ENCODE measurements at regions not wholly inside any gene's neighbourhood (a gene's known extent, or its start where the extent isn't known, plus 50 kb on each side); places are given as distances from the start of the nearest gene placed in this dataset.

DNA sequence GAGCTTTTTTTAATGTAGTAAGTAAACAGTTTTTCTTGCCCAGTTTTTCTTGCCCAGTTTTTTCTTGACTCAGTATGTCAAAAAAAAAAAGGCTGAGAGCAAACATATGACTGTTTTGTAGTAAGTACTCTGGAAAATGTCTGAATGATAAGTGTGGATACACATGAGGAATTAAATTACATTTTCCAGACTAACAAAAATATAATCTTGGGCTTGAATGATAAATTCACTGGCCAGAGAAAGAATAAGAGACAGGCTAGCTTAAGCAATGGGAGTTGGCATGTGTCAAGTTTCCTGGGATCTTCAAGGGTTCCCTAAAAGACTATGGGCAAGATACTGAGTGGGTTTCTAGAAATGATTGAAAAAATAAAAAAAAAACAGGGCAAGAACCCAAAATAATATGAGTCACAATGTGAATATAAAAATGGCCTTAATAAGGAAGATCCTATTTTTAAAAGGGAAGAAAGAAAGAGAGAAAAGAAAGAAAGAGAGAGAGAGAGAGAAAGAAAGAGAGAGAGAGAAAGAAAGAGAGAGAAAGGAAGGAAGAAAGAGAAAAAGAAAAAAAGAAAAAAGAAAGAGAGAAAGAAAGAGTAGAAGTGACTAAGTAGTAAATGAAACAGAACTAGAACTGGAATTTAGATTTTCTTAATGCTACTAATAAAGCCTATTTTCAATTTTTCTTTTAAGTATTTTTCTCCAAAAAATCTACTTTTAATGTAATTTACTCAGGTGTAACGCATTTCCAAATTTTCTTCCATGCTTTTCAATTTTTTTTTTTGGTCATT lies 60.2 kb downstream of the TFPI2 start:
- Mint-ChIP-seq H3K36me3 (ENCODE audit: low read depth) (no peaks in the 10 kb centered on the region), H3K4me1 (ENCODE audit: low read depth) (no peaks in the 10 kb centered on the region), H3K27ac (no peak overlapping the region), H3K9me3 (no peaks in the 10 kb centered on the region), H3K4me3 (no peak overlapping the region), H3K27me3 (ENCODE audit: insufficient read depth) (no peaks in the 10 kb centered on the region)
- no peak for DNase-seq (ENCODE audit: low spot score)
- intact Hi-C loops (cut with micrococcal nuclease) = no loop called here

DNA sequence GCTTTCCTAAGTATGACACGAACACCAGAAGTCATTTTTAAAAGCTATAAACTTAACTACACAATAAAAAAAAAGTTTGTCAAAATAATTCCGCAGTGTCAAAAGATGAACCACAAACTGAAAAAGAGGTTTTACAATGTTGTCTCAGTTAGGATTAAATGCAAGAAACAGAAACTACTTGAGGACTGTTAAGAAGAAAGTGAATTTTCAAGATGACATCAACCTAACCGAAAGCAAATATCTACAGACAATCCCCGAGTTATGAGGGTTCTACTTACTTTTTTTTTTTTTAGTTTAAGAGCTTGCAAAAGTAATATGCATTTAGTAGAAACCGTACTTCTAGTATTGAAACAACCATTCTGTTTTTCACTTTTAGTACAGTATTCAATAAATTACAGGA lies 62.3 kb downstream of the TFPI2 start:
- Mint-ChIP-seq H3K27ac (no peak overlapping the region), H3K27me3 (ENCODE audit: insufficient read depth) (no peaks in the 10 kb centered on the region), H3K4me3 (no peak overlapping the region), H3K9me3 (no peaks in the 10 kb centered on the region), H3K4me1 (ENCODE audit: low read depth) (no peaks in the 10 kb centered on the region), H3K36me3 (ENCODE audit: low read depth) (no peaks in the 10 kb centered on the region)
- no peak for DNase-seq (ENCODE audit: low spot score)
- intact Hi-C loops (cut with micrococcal nuclease) = no loop called here

DNA sequence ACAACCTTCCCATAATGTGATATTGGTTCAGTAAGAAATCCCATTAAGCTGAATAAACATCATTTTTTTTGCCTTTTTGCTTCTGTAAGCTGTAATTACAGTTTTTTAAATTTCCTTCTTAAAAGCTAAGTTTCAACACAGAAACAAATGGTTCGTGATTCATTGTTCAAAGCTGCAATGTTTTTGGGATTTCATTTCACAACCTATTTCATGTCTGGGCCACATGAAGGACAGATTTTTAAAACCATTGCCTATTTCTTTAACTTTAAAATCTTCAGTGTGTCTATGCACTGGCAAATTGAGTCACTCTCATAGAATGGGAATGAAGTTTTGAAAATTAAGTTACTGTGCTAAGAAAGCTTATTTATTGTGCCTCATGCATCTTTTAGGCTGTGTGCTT lies 66.9 kb downstream of the TFPI2 start:
- no peak for DNase-seq (ENCODE audit: low spot score)
- H3K9me3 Mint-ChIP-seq = no peaks in the 10 kb centered on the region
- H3K4me3 Mint-ChIP-seq = no peak overlapping the region
- intact Hi-C loops (cut with micrococcal nuclease) = no loop called here
- no peaks in the 10 kb centered on the region for H3K4me1 Mint-ChIP-seq (ENCODE audit: low read depth)
- no peaks in the 10 kb centered on the region for H3K36me3 Mint-ChIP-seq (ENCODE audit: low read depth)
- H3K27me3 Mint-ChIP-seq (ENCODE audit: insufficient read depth) = no peaks in the 10 kb centered on the region
- no peak overlapping the region for H3K27ac Mint-ChIP-seq

DNA sequence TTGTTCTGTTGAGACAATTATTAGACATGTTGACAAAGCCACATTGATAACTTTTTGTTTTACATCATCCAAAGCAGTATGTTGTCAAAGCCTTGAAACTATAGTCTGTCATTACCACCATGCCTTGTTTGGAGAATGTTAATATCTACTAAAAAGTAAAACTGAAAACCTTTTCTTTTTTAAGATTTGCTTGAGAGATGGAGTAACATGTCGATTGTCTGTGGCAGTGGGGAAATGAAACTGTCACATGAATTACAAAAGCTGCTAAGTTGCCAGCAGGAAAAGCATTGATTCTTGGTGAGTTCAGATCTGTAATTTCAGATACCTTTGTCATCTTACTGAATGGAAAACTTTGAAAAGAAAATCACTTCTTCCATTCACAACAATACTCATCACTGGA lies 69.1 kb downstream of the TFPI2 start:
- no peaks in the 10 kb centered on the region for H3K9me3 Mint-ChIP-seq
- intact Hi-C loops (cut with micrococcal nuclease) = no loop called here
- no peak overlapping the region for H3K27ac Mint-ChIP-seq
- H3K4me1 Mint-ChIP-seq (ENCODE audit: low read depth) = no peaks in the 10 kb centered on the region
- no peak overlapping the region for H3K4me3 Mint-ChIP-seq
- DNase-seq (ENCODE audit: low spot score) = no peak
- no peaks in the 10 kb centered on the region for H3K36me3 Mint-ChIP-seq (ENCODE audit: low read depth)
- no peaks in the 10 kb centered on the region for H3K27me3 Mint-ChIP-seq (ENCODE audit: insufficient read depth)

DNA sequence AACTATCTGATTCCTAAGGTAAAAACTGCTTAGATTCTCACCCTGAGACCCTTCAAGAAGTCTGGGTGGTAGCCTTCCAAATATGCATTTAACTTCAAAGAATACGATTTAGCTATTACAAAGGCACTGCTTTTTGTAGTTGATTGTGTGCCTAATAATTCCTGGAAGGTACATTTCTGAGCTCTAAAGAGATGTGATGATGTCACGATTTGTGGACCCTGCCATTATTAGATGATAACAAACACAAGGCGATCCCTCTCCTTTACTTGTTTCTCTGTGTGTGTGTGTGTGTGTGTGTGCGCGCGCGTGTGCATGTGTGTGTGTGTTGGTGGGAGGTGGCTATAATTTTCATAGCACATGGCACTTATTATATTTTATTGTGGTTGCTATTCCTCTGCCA lies 70.9 kb downstream of the TFPI2 start:
- H3K27ac Mint-ChIP-seq = no peak overlapping the region
- intact Hi-C loops (cut with micrococcal nuclease) = no loop called here
- no peaks in the 10 kb centered on the region for H3K9me3 Mint-ChIP-seq
- H3K27me3 Mint-ChIP-seq (ENCODE audit: insufficient read depth) = no peaks in the 10 kb centered on the region
- H3K4me3 Mint-ChIP-seq = no peak overlapping the region
- H3K36me3 Mint-ChIP-seq (ENCODE audit: low read depth) = no peaks in the 10 kb centered on the region
- H3K4me1 Mint-ChIP-seq (ENCODE audit: low read depth) = no peaks in the 10 kb centered on the region
- no peak for DNase-seq (ENCODE audit: low spot score)

DNA sequence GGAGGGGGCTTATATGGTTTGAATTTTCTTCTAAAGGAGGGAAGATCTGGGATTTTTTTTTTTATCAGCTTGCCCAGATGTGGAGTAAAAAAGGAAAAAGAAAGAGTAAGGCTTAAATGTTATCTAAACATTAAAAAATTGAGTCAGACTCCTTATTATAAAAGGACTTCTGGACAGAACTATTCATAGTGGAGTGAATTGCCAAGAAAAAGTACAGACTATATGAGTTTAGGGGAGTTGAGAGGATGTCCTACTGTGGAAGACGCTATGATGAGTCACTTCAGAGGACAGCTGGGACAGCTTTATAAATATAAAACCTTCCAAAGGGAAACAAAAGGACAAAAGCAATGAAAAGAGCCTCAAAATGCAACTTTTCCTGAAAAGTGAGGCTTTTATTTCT lies 73.0 kb downstream of the TFPI2 start:
- no peaks in the 10 kb centered on the region for H3K27me3 Mint-ChIP-seq (ENCODE audit: insufficient read depth)
- DNase-seq (ENCODE audit: low spot score) = no peak
- H3K4me1 Mint-ChIP-seq (ENCODE audit: low read depth) = no peaks in the 10 kb centered on the region
- intact Hi-C loops (cut with micrococcal nuclease) = no loop called here
- no peaks in the 10 kb centered on the region for H3K36me3 Mint-ChIP-seq (ENCODE audit: low read depth)
- no peak overlapping the region for H3K4me3 Mint-ChIP-seq
- no peak overlapping the region for H3K27ac Mint-ChIP-seq
- H3K9me3 Mint-ChIP-seq = no peaks in the 10 kb centered on the region

DNA sequence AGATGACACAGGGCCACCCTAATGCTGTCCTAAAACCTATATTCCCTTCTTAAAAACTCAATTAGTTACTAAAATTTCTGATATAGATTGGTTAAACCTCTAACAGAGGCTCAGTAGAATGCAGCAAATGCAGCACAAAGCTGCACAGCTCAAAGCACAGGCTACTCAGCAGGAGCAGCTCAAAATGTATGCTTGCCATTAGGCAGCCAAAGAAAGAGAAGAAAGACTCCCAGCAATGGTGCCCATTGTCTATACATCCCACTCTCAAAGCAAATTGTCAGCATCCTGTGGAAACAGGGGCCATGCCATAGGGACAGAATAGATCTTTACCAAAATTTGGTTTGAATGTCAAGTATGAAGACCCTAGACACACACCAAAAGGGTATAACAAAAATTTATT lies 73.5 kb downstream of the TFPI2 start:
- Mint-ChIP-seq H3K36me3 (ENCODE audit: low read depth) (no peaks in the 10 kb centered on the region), H3K9me3 (no peaks in the 10 kb centered on the region), H3K4me1 (ENCODE audit: low read depth) (no peaks in the 10 kb centered on the region), H3K27ac (no peak overlapping the region), H3K4me3 (no peak overlapping the region), H3K27me3 (ENCODE audit: insufficient read depth) (no peaks in the 10 kb centered on the region)
- intact Hi-C loops (cut with micrococcal nuclease) = no loop called here
- DNase-seq (ENCODE audit: low spot score) = no peak

DNA sequence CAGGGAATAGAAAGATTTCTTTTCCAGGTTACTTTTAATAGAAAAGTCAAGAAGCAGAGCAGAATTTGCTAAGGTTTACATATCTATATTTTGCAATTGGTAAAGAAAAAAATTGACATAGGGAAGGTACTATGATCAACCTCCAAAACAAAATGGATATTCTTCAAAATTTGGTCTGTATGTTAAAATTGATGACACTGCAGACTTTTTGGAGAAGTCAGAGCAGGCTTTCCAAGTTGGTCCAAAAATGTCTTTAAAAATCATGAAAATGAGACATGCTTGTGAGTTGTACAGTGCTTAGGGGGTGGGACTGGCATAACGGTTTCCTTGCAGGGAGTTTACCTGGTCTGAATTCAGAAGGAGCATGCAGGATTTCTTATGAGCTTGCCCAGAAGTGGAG lies 77.0 kb downstream of the TFPI2 start:
- no peaks in the 10 kb centered on the region for H3K9me3 Mint-ChIP-seq
- no peaks in the 10 kb centered on the region for H3K36me3 Mint-ChIP-seq (ENCODE audit: low read depth)
- DNase-seq (ENCODE audit: low spot score) = no peak
- no peaks in the 10 kb centered on the region for H3K27me3 Mint-ChIP-seq (ENCODE audit: insufficient read depth)
- no peaks in the 10 kb centered on the region for H3K4me1 Mint-ChIP-seq (ENCODE audit: low read depth)
- no peak overlapping the region for H3K27ac Mint-ChIP-seq
- intact Hi-C loops (cut with micrococcal nuclease) = no loop called here
- no peak overlapping the region for H3K4me3 Mint-ChIP-seq

DNA sequence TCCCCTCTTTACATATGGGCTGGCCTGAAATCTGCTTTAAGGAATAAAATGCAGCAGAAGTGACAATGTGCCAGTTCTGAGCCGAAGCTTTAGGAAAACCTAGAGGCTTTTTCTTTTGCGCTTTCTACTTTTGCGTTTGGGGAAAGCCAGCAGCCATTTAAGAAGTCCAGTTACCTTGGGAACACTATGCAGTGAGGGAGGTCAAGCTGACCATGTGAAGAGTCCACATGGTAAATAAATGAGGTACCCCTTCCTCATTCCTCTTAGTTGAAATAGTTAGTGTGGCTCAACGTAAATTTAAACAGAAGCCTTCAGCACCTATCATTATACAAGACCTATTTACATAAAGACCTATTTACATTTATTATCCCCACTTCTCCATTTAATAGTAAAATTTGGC lies 78.5 kb downstream of the TFPI2 start:
- Mint-ChIP-seq H3K4me1 (ENCODE audit: low read depth) (no peaks in the 10 kb centered on the region), H3K36me3 (ENCODE audit: low read depth) (no peaks in the 10 kb centered on the region), H3K27ac (no peak overlapping the region), H3K4me3 (no peak overlapping the region), H3K27me3 (ENCODE audit: insufficient read depth) (no peaks in the 10 kb centered on the region), H3K9me3 (no peaks in the 10 kb centered on the region)
- no peak for DNase-seq (ENCODE audit: low spot score)
- intact Hi-C loops (cut with micrococcal nuclease) = no loop called here

DNA sequence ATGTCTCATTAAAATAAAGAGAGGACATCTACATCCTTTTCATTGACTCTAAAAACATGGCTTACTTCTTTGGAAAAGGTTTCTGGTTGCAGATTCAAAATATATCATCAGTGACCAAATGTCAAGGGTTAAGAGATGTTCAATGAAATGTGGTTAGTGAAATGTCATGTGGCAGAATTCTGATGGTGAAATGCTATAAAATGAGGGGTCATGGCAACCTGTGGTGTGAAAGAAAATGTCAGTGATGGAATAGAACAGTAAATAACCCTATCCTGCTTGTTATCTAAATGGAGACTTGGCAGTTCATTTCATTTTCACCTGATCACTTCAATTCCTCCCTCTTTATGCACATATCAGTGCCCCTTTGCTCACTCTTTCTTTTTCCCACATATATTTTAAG lies 79.4 kb downstream of the TFPI2 start:
- no peaks in the 10 kb centered on the region for H3K27me3 Mint-ChIP-seq (ENCODE audit: insufficient read depth)
- DNase-seq (ENCODE audit: low spot score) = no peak
- no peak overlapping the region for H3K4me3 Mint-ChIP-seq
- H3K9me3 Mint-ChIP-seq = no peaks in the 10 kb centered on the region
- H3K4me1 Mint-ChIP-seq (ENCODE audit: low read depth) = no peaks in the 10 kb centered on the region
- H3K27ac Mint-ChIP-seq = no peak overlapping the region
- no peaks in the 10 kb centered on the region for H3K36me3 Mint-ChIP-seq (ENCODE audit: low read depth)
- intact Hi-C loops (cut with micrococcal nuclease) = no loop called here

DNA sequence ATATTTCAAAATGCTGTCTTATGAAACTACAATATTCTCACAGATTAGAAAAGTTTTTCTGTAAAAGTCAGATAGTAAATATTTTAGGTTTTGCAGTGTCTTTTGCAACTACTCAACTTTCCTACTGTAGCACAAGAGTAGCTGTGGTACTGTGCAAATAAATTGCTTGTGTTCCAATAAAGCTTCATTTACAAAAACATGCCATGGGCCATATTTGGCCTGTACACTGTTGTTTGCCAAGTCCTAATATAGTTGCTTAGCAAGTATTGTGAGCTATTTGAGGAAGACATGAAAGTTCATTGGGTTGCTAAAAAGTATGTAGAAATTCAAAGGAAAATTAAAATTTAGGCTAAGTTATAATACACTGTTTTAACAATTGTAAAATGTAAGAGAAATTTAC lies 80.0 kb downstream of the TFPI2 start:
- Mint-ChIP-seq H3K9me3 (no peaks in the 10 kb centered on the region), H3K36me3 (ENCODE audit: low read depth) (no peaks in the 10 kb centered on the region), H3K4me1 (ENCODE audit: low read depth) (no peaks in the 10 kb centered on the region), H3K4me3 (no peak overlapping the region), H3K27ac (no peak overlapping the region), H3K27me3 (ENCODE audit: insufficient read depth) (no peaks in the 10 kb centered on the region)
- intact Hi-C loops (cut with micrococcal nuclease) = no loop called here
- DNase-seq (ENCODE audit: low spot score) = no peak

DNA sequence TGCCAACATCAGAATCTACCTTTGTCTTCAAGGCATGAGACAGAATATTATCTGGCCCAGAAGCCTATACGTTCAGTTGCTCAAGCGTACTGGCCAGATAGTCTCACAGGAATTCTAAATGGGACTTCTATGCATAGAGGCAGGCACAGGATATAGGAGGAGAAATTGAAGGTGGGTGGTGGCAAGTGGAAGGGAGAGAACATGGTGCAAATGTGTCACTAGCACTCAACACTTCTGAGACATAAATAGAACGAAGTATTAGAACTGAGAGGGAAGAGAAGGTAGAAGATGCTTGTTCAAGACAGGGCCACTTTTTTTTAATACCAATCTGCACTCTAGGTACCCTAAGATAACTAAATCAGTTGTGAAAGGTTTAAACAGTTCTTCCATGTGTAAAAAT lies 85.8 kb downstream of the TFPI2 start:
- DNase-seq (ENCODE audit: low spot score) = no peak
- H3K27me3 Mint-ChIP-seq (ENCODE audit: insufficient read depth) = no peaks in the 10 kb centered on the region
- no peaks in the 10 kb centered on the region for H3K9me3 Mint-ChIP-seq
- no peak overlapping the region for H3K4me3 Mint-ChIP-seq
- H3K36me3 Mint-ChIP-seq (ENCODE audit: low read depth) = no peaks in the 10 kb centered on the region
- H3K27ac Mint-ChIP-seq = no peak overlapping the region
- intact Hi-C loops (cut with micrococcal nuclease) = no loop called here
- no peaks in the 10 kb centered on the region for H3K4me1 Mint-ChIP-seq (ENCODE audit: low read depth)

DNA sequence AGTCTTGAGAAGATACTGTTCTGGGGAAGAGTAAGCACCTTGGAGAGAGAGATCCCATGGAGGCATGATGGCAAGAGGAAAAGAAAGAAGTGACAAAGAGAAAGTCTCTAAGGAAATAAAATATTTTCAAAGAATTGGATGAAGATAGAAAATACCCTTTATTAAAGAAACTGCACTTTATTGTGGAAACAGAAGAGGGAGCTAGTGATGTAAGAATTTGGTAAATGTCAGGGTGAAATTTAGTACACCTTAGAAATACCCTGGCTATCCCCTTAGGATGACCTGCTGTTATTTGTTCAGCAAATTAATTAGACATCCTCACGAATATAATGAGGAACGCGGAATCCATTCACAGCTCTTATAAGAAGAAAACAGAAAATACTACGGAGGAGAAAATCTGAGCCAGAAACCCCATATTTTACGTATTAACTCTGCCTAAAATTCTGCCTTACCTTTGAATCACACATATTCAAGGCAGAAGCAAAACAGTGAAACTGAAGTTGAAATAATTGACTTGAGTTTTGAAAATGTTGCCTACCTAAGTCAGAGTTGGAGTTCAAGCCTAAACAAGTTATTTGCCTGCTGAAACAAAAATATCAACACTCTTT lies 90.7 kb downstream of the TFPI2 start:
- H3K27ac Mint-ChIP-seq = no peak overlapping the region

More for the DNA sequence above, 90.7 kb downstream of the TFPI2 start:
- Mint-ChIP-seq H3K4me3 (no peak overlapping the region), H3K4me1 (ENCODE audit: low read depth) (no peaks in the 10 kb centered on the region), H3K36me3 (ENCODE audit: low read depth) (no peaks in the 10 kb centered on the region), H3K27me3 (ENCODE audit: insufficient read depth) (peaks cover 2% of the 10 kb centered on the region), H3K9me3 (no peaks in the 10 kb centered on the region)
- DNase-seq (ENCODE audit: low spot score) = no peak
- intact Hi-C loops (cut with micrococcal nuclease) = loop anchor here (1.0 to 5.0 kb wide), 3 partner anchors 287 to 636 kb away; no protein-coding TSS in a partner anchor

Data from activated T-helper 1 cell treated with anti-CD3 and anti-CD28 coated beads, Interleukin-12 subunit alpha, Interleukin-12 subunit beta, Interleukin-2, Interleukin-4 antibody, amounts not matched to agents 30 ng/mL and 10 ng/mL and 1 ng/mL, durations not matched to agents 14 hours and 24 hours and 36 hours (primary cell).